ENCODE measurements at regions not wholly inside any gene's neighbourhood (a gene's known extent, or its start where the extent isn't known, plus 50 kb on each side); places are given as distances from the start of the nearest gene placed in this dataset.
A peak's percentile ranks its signal among the peaks of the same experiment; 100 is the strongest.

- H3K9me3 ChIP-seq (replicated peaks in 1 of 11) = peaks cover 0 to 12% (median 5%) of the 10 kb centered on the region in 11 experiments; a peak in 11 of 22 replicates
- no peaks in the 10 kb centered on the region for H3K27me3 ChIP-seq
- peak overlapping the region in 1 of 11 experiments; percentile 12; a peak in 2 of 22 replicates for H3K9ac ChIP-seq
- H4K20me1 ChIP-seq = no peaks in the 10 kb centered on the region
- H3K4me3 ChIP-seq = no peak overlapping the region
- H3K27ac ChIP-seq = peak overlapping the region in 6 of 11 experiments; percentile 4 to 51 (median 26); a peak in 9 of 22 replicates
- H3K4me1 ChIP-seq = peaks cover 42 to 75% (median 60%) of the 10 kb centered on the region in 10 experiments
- peak overlapping the region; percentile 31 to 82 (median 70) for H3K4me2 ChIP-seq
- peak in 4 of 11 experiments; percentile 35 to 83 (median 44); a peak in 3 of 22 replicates for TF ChIP-seq Cebpa-rat (IDR thresholded peaks at IDR 0.05)
- H3K36me3 ChIP-seq = no peaks in the 10 kb centered on the region
These were observed 242.3 kb downstream of the TOMM20 start for GRCh38 chr1:234886081-234886984.

DNA sequence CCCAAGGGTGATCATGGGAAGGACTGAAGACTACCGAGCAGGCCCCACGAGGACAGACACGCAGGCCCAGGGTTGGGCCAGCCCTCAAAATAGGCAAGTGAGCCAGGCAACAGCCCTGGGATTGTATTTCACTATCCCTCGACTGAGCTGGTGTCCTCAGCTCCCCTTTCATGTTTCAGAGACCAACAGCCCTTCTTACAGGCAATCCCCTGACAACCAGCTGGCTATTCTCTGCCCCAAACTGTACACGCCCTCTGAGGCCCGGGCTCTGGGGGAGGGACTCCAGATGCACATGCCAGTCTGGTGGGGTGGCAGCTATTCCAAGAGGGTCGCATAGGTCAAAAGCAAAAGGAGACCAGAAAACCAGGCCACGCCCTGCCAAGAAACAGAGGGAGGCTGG is 243.0 kb downstream of the TOMM20 start:
- H4K20me1 ChIP-seq = no peaks in the 10 kb centered on the region
- H3K9ac ChIP-seq = no peak overlapping the region; a peak in 1 of 22 replicates
- H3K4me1 ChIP-seq = peaks cover 42 to 75% (median 59%) of the 10 kb centered on the region in 10 experiments
- no peaks in the 10 kb centered on the region for H3K36me3 ChIP-seq
- H3K9me3 ChIP-seq (replicated peaks in 1 of 11) = peaks cover 0 to 12% (median 5%) of the 10 kb centered on the region in 11 experiments; a peak in 11 of 22 replicates
- H3K27ac ChIP-seq = peak overlapping the region in 5 of 11 experiments; percentile 2 to 51 (median 23); a peak in 4 of 22 replicates
- TF ChIP-seq Cebpa-rat (IDR thresholded peaks at IDR 0.05) = no peak
- H3K27me3 ChIP-seq = no peaks in the 10 kb centered on the region
- H3K4me2 ChIP-seq = peak overlapping the region; percentile 31 to 82 (median 70); a peak in 21 of 22 replicates
- no peak overlapping the region for H3K4me3 ChIP-seq

DNA sequence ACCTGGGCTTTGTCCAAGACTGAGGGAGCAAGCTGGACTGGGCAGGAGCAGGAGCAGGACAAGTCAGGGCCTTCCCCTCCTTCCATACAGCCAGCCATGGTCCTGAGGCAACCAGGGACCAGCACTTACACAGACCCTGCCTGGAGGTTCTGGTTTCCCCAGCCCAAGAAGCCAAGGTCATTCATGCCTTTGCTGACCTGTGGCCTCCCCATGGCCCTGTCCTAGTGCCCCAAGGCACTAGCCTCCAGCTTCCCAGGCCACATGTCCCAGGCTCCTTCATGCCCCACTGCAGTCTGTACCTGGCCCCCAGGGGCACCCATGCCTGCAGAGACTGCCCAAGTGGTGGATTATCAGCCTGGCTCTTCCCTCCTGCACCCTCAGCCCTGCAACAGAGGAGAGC is 243.9 kb downstream of the TOMM20 start:
- Histone ChIP-seq H3K36me3 (no peaks in the 10 kb centered on the region), H4K20me1 (no peaks in the 10 kb centered on the region), H3K4me2 (peak overlapping the region in 5 of 11 experiments; percentile 2 to 70 (median 13); a peak in 8 of 22 replicates), H3K9me3 (replicated peaks in 1 of 11) (peaks cover 0 to 12% (median 5%) of the 10 kb centered on the region in 11 experiments; a peak in 11 of 22 replicates), H3K9ac (no peak overlapping the region), H3K4me3 (no peak overlapping the region), H3K27ac (no peak overlapping the region), H3K4me1 (peaks cover 40 to 77% (median 59%) of the 10 kb centered on the region in 10 experiments), H3K27me3 (no peaks in the 10 kb centered on the region)
- TF ChIP-seq Cebpa-rat (IDR thresholded peaks at IDR 0.05) = no peak

GRCh38 chr1:234884006-234884405 is 244.6 kb downstream of the TOMM20 start:
- peaks cover 0 to 12% (median 5%) of the 10 kb centered on the region in 11 experiments; a peak in 11 of 22 replicates for H3K9me3 ChIP-seq (replicated peaks in 1 of 11)
- H3K27ac ChIP-seq = no peak overlapping the region
- no peak overlapping the region for H3K4me3 ChIP-seq
- H3K4me1 ChIP-seq = peaks cover 43 to 77% (median 62%) of the 10 kb centered on the region in 10 experiments
- H3K4me2 ChIP-seq = no peak overlapping the region
- no peak overlapping the region for H3K9ac ChIP-seq
- no peaks in the 10 kb centered on the region for H3K36me3 ChIP-seq
- no peak for TF ChIP-seq Cebpa-rat (IDR thresholded peaks at IDR 0.05)
- no peaks in the 10 kb centered on the region for H4K20me1 ChIP-seq
- no peaks in the 10 kb centered on the region for H3K27me3 ChIP-seq

GRCh38 chr1:234882898-234883297 is 245.7 kb downstream of the TOMM20 start:
- H3K27ac ChIP-seq = no peak overlapping the region
- no peak for TF ChIP-seq Cebpa-rat (IDR thresholded peaks at IDR 0.05)
- no peak overlapping the region for H3K9ac ChIP-seq

DNA sequence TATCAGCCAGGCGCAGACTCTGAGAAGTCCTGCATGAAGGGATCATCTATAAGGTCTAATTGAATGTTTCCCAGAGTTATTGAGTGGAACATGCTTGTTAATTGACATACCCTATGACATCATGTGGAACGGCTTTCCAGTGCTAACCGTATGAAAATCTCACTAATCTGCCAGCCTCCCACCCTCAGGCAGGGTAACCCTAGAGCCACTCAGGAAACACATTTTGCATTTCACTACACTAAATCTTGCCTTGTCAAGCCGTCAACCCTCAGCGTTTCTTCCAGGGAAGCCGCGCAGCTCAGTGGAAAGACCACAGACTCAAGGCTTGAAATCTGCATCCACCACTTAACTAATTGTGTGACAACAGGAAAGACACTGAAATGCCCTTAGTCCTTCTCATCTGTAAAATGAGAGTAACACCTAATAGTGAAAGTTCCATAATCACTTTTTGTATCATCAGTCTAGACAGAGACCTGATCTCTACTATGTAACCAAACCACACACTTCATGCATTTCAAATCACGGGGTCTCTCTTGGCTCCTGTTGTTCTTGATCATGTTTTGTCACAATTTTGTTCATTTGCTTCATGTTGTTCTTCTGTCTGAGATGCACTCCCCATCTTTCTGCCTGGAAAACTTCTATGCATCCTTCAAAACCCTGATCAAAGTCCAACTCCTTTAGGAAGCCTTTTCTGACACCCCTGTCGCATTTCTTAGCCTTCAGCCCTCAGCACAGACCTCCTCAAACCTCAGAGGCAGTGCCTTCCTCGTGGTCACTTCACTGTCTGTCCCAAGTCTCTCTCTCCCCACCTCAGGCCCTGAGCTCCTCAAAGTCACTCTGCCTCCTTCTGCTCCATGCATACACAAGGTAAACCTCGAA is 246.5 kb downstream of the TOMM20 start:
- Histone ChIP-seq H3K4me3 (no peak overlapping the region), H3K4me2 (peak overlapping the region; percentile 9 to 63 (median 35); a peak in 16 of 22 replicates), H3K27me3 (no peaks in the 10 kb centered on the region), H3K36me3 (no peaks in the 10 kb centered on the region), H3K9me3 (replicated peaks in 1 of 11) (no peaks in the 10 kb centered on the region), H4K20me1 (no peaks in the 10 kb centered on the region), H3K4me1 (peaks cover 50 to 80% (median 63%) of the 10 kb centered on the region in 10 experiments), H3K27ac (no peak overlapping the region), H3K9ac (0 out of 22 replicates have a peak overlapping the region, but pooled peaks of 1 of the 11 experiments have one; percentile 12)
- no peak for TF ChIP-seq Cebpa-rat (IDR thresholded peaks at IDR 0.05)

More at GRCh38 chr1:234882898-234883297, 245.7 kb downstream of the TOMM20 start:
- Histone ChIP-seq H4K20me1 (no peaks in the 10 kb centered on the region), H3K4me2 (0 out of 22 replicates have a peak overlapping the region, but pooled peaks of 2 of the 11 experiments have one; percentile 3 to 6), H3K4me3 (no peak overlapping the region), H3K4me1 (peaks cover 47 to 80% (median 63%) of the 10 kb centered on the region in 10 experiments), H3K9me3 (replicated peaks in 1 of 11) (peaks cover 0 to 2% (median 0%) of the 10 kb centered on the region in 11 experiments; a peak in 4 of 22 replicates), H3K36me3 (no peaks in the 10 kb centered on the region), H3K27me3 (no peaks in the 10 kb centered on the region)

GRCh38 chr1:234879147-234880080 is 249.2 kb downstream of the TOMM20 start:
- Histone ChIP-seq H3K36me3 (no peaks in the 10 kb centered on the region), H3K4me2 (peak overlapping the region; percentile 35 to 83 (median 48)), H3K4me1 (peaks cover 59 to 83% (median 68%) of the 10 kb centered on the region in 10 experiments), H3K9me3 (replicated peaks in 1 of 11) (no peaks in the 10 kb centered on the region), H3K27ac (peak overlapping the region in 9 of 11 experiments; percentile 9 to 62 (median 33); a peak in 14 of 22 replicates), H4K20me1 (no peaks in the 10 kb centered on the region), H3K9ac (peak overlapping the region in 2 of 11 experiments; percentile 28 to 31; a peak in 2 of 22 replicates), H3K27me3 (no peaks in the 10 kb centered on the region), H3K4me3 (no peak overlapping the region)
- TF ChIP-seq Cebpa-rat (IDR thresholded peaks at IDR 0.05) = no peak
